Uterus (tissue), 3 donors: ENCODE measurements at regions not wholly inside any gene's neighbourhood (a gene's known extent, or its start where the extent isn't known, plus 50 kb on each side); places are given as distances from the start of the nearest gene placed in this dataset.

Experiments
- DNase-seq, 2 donors: peaks; one replicate each; pipeline ENCODE4 v3.0.0-alpha.2; 2019 to 2020
- H3K27ac ChIP-seq, 2 donors: fragments of 200-600 bp; sonication (generic); 1 replicate in 1 of 2; 2 replicates in 1 of 2; pipeline ENCODE4 v1.5.1; 2016 to 2018
- H3K27me3 ChIP-seq, 2 donors: fragments of 200-600 bp; sonication (generic); one replicate each; pipeline ENCODE4 v1.5.1; 2018 to 2019; ENCODE audit warnings: control low read depth in 1 of 2
- H3K36me3 ChIP-seq, 2 donors: fragments of 200-600 bp; sonication (generic); one replicate each; pipeline ENCODE4 v1.5.1; 2019; ENCODE audit warnings: control low read depth in 1 of 2
- H3K4me1 ChIP-seq, 2 donors: fragments of 200-600 bp; sonication (generic); one replicate each; pipeline ENCODE4 v1.5.1; 2018 to 2019; ENCODE audit warnings: control low read depth in 1 of 2
- H3K4me3 ChIP-seq, 2 donors: fragments of 200-600 bp; sonication (generic); 1 replicate in 1 of 2; 2 replicates in 1 of 2; pipeline ENCODE4 v1.5.1; 2018 to 2019; ENCODE audit warnings: mild to moderate bottlenecking in 1 of 2
- H3K9me3 ChIP-seq, 2 donors: fragments of 200-600 bp; sonication (generic); one replicate each; pipeline ENCODE4 v1.5.1; 2019; ENCODE audit warnings: control low read depth in 1 of 2
- POLR2A ChIP-seq, 2 donors: fragments of 450-650 bp; IDR thresholded peaks; one replicate each; pipeline ENCODE4 v1.6.1; 2016; ENCODE audit warnings: antibody characterized with exemption in 2 of 2, mild to moderate bottlenecking in 1 of 2, moderate library complexity in 1 of 2
- intact Hi-C: fragments of 100-400 bp; cut with DNase I; formaldehyde crosslinking; loops from one replicate; pipeline ENCODE4 v1.15.1; 2023; ENCODE audit warnings: low total_unique reads
- TF ChIP-seq, protein P1 (sequence below), 4 experiments: fragments of 200-600 bp in 2 of 4; fragments of 450-650 bp in 2 of 4; sonication (generic) in 2 of 4; IDR thresholded peaks; one replicate each; pipeline ENCODE4 v1.5.1; 2016 to 2019; ENCODE audit warnings: antibody characterized with exemption in 4 of 4, mild to moderate bottlenecking in 2 of 4, moderate library complexity in 1 of 4
- donor health status: DM: yes; HTN: yes; CAD: no.

DNA sequence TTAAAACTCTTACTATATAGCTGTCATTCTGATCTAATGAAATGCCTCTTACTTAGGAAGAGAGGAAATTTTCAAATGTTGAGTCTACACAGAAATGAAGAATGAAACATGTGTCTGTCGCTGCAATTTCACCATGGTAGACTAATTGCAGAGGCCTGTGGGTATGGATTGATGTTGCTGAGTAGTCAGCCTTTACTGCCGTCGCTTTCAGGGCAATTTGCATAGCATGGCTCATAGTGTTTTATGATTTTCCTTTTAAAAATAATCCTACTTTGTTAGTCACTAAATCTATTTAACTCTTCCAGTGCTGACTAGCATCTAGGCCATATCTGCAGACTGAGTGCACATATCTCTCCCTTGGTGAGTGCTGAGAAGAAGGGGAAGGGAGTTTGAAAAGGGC lies 819.2 kb downstream of the SATB2 start:
- H3K4me1 ChIP-seq: no peaks in the 10 kb centered on the region
- intact Hi-C loops: no loop called here
- DNase-seq: no peak
- no peaks in the 10 kb centered on the region for H3K27me3 ChIP-seq
- no peak for TF ChIP-seq POLR2A (IDR thresholded peaks at IDR 0.05)
- TF ChIP-seq, protein P1, sequence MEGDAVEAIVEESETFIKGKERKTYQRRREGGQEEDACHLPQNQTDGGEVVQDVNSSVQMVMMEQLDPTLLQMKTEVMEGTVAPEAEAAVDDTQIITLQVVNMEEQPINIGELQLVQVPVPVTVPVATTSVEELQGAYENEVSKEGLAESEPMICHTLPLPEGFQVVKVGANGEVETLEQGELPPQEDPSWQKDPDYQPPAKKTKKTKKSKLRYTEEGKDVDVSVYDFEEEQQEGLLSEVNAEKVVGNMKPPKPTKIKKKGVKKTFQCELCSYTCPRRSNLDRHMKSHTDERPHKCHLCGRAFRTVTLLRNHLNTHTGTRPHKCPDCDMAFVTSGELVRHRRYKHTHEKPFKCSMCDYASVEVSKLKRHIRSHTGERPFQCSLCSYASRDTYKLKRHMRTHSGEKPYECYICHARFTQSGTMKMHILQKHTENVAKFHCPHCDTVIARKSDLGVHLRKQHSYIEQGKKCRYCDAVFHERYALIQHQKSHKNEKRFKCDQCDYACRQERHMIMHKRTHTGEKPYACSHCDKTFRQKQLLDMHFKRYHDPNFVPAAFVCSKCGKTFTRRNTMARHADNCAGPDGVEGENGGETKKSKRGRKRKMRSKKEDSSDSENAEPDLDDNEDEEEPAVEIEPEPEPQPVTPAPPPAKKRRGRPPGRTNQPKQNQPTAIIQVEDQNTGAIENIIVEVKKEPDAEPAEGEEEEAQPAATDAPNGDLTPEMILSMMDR (IDR thresholded peaks at IDR 0.05): no peak
- no peak overlapping the region for H3K4me3 ChIP-seq
- no peaks in the 10 kb centered on the region for H3K36me3 ChIP-seq
- H3K9me3 ChIP-seq: no peaks in the 10 kb centered on the region
- H3K27ac ChIP-seq: no peak overlapping the region

DNA sequence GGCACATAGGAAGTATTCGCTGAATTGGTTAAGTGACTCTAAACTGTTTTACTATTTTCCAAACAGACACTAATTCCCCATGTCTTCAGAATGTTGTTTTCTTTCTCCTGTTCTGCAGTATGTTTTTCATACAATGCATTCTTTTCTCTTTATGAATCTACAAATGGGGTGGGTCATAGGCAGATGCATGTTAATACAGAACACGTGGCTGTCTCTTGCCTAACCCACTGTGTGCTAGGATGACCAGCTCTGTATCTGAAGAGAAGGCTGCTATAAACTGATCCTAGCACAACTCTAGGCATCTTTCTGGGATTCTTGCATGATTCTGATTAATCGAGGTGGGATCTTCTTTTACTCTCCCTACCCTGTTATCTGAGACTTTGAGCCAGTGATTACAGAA lies 826.0 kb downstream of the PLCL1 start:
- Histone ChIP-seq H3K36me3 (no peaks in the 10 kb centered on the region), H3K27me3 (no peaks in the 10 kb centered on the region), H3K4me3 (no peak overlapping the region), H3K27ac (no peak overlapping the region), H3K4me1 (no peaks in the 10 kb centered on the region), H3K9me3 (no peaks in the 10 kb centered on the region)
- DNase-seq: no peak
- intact Hi-C loops: no loop called here
- TF ChIP-seq, protein P1 (IDR thresholded peaks at IDR 0.05): no peak
- TF ChIP-seq POLR2A (IDR thresholded peaks at IDR 0.05): no peak

DNA sequence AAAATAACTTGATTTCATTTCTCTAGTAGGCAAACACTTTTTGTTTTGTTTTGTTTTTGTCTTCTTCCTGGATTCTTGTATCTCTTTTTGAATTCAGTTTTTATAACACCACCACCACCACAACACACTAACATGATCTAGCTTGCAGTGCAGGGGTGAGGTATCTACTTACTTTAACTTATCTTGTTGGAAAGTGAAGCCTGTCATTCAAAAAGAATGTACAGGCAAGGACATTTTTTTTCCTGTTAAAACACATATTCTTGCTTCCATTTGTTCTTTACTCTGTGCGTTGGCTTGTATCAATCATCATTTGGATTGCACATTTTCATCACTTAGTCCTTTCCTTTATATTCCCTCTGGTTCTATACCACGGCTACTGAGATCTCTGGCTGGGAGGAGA lies 824.2 kb downstream of the PLCL1 start:
- TF ChIP-seq POLR2A (IDR thresholded peaks at IDR 0.05): no peak
- TF ChIP-seq, protein P1 (IDR thresholded peaks at IDR 0.05): no peak
- H3K27ac ChIP-seq: no peak overlapping the region
- intact Hi-C loops: no loop called here
- no peak for DNase-seq
- H3K27me3 ChIP-seq: no peaks in the 10 kb centered on the region
- H3K36me3 ChIP-seq: no peaks in the 10 kb centered on the region
- H3K4me3 ChIP-seq: no peak overlapping the region
- H3K9me3 ChIP-seq: no peaks in the 10 kb centered on the region
- no peaks in the 10 kb centered on the region for H3K4me1 ChIP-seq

DNA sequence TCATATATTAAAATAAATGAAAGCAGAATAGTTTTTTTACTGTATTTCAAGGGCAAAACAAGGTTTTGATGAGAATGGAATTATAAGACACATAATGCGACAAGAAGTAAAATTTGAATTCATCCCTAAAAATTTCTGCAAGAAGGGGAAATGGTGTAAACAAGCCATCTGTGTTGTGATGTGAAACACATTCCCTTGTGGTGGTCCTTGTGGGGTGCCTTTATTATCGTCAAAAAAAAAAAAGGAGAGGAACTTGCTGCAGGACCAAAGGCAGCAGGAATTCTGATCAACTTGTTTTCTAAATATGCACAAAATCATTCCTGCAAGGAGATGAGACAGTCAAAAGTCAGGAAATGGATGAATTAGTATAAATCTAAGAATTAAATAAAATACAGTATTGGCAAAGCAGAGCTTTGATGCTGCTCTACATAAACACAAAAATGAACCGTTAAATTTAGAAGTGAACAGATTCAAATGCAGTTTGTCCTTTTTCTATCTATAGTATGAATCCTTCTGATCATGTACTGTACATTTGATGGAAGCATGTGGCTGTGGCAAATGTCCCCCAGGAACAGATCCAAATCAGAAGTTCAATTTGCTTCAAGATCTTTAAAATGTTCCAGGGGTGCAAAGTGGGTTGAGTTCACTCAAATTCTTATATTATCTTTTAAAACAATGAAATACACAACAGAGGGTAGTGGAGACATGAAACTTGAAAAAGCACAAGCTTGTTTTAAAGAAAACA lies 818.8 kb downstream of the PLCL1 start:
- Histone ChIP-seq H3K9me3 (no peaks in the 10 kb centered on the region), H3K4me1 (no peaks in the 10 kb centered on the region), H3K36me3 (no peaks in the 10 kb centered on the region), H3K27ac (no peak overlapping the region), H3K27me3 (no peaks in the 10 kb centered on the region), H3K4me3 (no peak overlapping the region)
- TF ChIP-seq POLR2A (IDR thresholded peaks at IDR 0.05): no peak
- TF ChIP-seq, protein P1 (IDR thresholded peaks at IDR 0.05): no peak
- intact Hi-C loops: no loop called here
- DNase-seq: no peak

DNA sequence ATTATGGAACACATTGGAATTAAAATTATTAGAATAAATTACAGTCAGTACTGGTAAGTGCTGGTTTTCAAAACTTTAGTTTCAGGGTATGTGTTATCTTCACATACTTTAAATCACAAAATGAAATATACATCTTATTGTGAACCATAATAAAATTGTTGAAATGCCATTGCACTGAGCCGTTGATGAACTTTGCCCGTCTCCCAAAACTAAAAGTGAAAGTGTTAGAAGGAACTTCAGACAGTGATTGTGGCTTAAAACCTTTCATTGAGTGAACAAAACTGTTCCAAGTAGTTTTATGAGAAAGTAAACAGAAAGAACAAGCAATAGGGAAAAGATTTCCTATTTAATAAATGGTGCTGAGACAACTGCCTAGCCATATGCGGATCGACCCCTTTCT lies 811.6 kb downstream of the PLCL1 start:
- Histone ChIP-seq H3K36me3 (no peaks in the 10 kb centered on the region), H3K27me3 (no peaks in the 10 kb centered on the region), H3K4me1 (no peaks in the 10 kb centered on the region), H3K27ac (no peak overlapping the region), H3K9me3 (no peaks in the 10 kb centered on the region), H3K4me3 (no peak overlapping the region)
- DNase-seq: no peak
- TF ChIP-seq POLR2A (IDR thresholded peaks at IDR 0.05): no peak
- intact Hi-C loops: no loop called here

DNA sequence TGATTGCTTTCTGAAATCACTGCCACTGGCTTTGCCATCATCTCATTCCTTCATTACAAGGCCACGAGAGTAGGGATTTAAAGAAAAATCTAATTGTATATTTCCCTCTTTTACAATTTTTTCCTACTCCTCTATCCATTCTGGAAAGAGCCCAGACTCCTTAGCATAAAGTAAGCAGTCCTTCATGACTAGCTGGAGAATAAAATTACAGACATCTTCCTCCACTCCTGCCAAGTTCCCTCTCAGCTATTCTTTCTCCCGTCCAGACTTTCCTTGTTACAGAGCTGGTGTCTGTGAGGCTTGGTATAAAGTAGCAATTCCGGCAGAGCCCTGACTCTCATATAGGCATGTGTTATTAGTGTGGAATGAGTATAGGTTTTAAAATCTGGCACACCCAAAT lies 806.8 kb downstream of the PLCL1 start:
- H3K36me3 ChIP-seq: no peaks in the 10 kb centered on the region
- H3K27ac ChIP-seq: no peak overlapping the region
- intact Hi-C loops: no loop called here

More for the DNA sequence above, 806.8 kb downstream of the PLCL1 start:
- Histone ChIP-seq H3K27me3 (no peaks in the 10 kb centered on the region), H3K4me1 (no peaks in the 10 kb centered on the region), H3K4me3 (no peak overlapping the region), H3K9me3 (no peaks in the 10 kb centered on the region)
- no peak for TF ChIP-seq POLR2A (IDR thresholded peaks at IDR 0.05)
- TF ChIP-seq, protein P1 (IDR thresholded peaks at IDR 0.05): no peak
- DNase-seq: no peak
